ENCODE measurements at regions not wholly inside any gene's neighbourhood (a gene's known extent, or its start where the extent isn't known, plus 50 kb on each side); places are given as distances from the start of the nearest gene placed in this dataset.

DNA sequence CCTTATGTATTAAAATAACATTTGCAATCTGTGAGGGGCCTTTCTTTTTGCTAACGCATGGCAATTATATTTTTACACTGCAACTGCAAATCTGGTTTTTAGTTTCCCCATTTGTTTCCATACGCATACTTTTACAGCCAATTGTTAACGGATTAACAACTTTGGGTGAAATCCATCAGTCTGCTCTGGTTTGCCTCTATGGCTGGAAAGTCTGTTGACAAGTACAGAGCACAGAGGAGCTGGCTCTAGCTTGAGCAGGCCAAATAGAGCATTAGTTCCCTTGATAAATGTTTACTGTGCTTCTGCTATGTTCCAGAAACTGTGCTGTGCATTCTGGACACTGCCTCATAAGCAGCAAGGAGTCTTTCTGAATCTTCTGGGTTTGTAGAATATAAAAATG lies 400.4 kb upstream of the KIF2A start:
- no peak for DNase-seq (ENCODE audit: low read depth)

DNA sequence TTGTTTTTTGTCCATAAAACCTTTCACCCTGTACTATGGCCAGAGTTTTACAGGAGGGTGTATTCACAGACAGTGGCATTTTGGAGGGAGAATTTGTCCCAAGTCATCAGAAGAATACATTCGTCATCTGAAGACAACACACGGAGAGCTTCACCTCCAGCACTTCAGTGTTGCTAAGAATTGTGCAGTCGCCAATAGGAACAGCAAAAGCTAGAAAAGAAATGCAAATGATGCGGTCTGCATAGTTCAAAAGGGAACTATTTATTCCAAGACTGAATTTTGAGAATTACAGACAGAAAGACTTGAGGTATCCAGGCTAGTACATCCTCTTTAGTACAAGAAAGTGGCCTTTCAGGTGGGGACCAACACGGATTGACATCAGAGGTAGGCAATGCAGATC lies 399.2 kb upstream of the KIF2A start:
- DNase-seq (ENCODE audit: low read depth): no peak

DNA sequence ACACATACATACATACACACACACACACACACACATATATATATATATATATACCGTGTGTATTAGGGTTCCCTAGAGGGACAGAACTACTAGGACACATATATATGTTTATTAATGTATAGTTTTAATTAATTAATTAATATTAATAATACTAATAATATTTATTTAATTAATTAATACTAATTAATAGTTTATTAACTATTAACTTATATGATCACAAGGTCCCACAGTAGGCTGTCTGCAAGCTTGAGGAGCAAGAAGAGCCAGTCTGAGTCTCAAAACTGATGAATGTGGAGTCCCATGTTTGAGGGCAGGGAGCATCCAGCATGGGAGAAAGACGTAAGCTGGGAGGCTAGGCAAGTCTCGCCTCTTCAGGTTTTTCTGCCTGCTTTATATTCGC lies 398.0 kb upstream of the KIF2A start:
- no peak for DNase-seq (ENCODE audit: low read depth)

DNA sequence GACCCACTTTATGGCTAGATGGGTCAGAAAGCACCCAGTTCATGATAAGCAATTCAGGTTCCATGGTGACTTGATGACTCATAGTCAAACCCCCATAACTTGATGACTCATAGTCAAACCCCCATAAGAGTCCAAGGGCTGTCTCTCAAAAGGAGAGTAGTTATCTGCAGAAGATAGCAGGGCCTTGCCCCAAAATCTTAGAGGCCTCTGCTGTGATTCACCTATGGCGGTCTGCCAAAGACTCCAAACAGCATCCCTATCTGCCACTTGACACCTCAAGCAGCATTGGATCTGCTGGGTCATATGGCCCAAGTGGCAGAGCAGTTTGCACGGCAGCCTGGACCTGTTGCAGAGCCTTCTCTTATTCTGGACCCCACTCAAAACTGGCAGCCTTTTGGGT lies 395.2 kb upstream of the KIF2A start:
- DNase-seq (ENCODE audit: low read depth): no peak

DNA sequence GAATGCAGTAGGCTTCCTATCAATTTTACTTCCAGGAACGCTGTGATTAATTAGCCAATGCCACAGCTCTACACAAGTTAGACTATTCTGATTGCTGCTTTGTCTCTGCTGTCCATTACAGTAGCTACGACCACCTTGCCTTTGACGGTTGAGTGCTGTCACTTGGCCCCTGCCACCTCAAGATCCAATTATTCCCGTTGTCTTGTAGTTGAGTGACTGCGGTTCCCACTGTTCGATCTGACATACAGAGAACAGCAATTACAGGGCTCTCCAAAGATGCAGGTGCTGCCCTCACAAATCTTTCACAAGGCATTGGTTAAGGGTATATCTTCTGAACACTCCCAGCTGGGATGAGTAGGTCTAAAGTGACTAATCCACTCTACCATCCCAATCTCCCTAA lies 393.4 kb upstream of the KIF2A start:
- no peak for DNase-seq (ENCODE audit: low read depth)

DNA sequence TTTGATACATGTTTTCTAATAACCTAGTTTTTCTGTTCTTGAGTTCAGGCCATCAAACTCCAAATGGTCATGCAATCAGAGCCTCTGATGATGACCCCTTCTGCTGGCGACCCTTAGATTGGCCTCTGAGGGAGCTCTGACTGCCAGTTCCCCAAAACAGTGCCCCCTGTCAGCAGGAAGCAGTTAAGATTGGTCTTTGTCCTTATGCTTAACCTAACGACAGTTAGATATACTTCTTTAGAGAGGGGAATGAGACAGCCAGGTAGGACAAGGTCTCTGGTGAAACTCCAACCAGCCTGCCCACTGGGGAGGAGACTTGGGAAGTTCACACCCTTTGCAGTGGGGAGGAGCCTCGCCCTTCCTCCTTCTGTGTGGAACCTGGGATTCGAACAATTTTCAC lies 390.4 kb upstream of the KIF2A start:
- no peak for DNase-seq (ENCODE audit: low read depth)

DNA sequence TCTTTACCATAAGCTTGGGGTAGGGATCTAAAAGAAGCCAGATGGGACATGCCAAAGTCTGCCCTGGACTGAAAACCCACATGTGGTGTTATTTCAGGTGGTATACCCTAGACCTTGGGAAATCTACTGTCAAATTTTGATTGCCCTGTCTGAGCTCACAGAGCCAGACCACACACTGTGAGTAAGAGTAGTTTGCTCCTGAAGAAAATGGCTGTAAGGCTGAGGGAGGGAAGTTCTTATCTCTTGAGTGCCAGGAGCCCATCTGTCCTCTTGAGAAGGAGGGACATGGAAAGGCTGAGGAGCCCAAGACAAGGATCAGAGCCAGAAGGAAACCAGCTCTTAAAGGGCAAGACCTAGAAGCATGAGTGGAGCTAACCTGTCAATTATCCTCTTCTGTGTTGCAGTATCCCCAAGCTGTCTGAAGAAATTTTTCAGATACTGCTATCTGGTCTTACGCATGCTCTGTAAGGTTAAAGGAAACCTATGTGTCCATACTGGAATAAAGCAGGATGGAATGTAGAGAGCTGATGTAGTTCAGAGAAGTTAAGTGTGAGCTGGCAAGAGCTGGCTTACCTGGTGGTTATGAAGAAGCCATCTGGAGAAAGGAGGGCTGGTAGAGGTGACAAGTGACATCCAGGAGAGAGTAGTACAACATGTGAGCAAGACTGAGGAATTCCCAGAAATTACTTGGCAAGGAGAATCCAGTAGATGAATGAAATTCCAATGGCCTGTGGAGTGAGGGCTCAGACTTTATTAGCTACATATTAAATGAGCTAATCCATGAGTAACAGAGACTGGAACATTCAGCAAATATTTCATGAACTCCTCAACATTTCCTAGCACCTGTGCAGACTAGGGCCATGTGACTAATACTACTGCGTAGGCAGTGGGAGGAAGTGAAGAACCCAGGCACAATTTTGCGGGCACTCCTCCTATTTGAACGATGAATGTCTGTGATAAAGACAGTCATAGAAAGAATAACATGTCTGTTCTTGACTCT lies 389.1 kb upstream of the KIF2A start:
- no peak for DNase-seq (ENCODE audit: low read depth)

DNA sequence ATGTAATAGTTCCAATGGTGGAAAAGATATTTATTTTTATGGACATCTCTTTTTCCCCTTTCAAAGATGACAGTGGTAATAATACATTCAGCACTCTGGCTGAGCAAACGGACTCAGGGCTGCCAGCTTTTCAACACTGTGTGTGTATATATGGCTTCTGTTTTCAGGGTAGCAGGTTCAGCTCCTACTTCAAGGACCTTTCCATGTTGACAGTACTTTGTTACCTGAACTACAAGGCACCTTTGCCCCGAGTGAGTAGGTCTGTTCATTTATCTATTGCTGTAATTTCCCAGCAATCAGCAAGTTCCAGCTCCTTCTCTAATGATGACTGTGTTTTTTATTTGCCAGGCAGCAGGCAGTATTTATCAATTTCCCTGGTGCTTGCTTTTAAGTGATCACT lies 387.4 kb upstream of the KIF2A start:
- DNase-seq (ENCODE audit: low read depth): no peak

DNA sequence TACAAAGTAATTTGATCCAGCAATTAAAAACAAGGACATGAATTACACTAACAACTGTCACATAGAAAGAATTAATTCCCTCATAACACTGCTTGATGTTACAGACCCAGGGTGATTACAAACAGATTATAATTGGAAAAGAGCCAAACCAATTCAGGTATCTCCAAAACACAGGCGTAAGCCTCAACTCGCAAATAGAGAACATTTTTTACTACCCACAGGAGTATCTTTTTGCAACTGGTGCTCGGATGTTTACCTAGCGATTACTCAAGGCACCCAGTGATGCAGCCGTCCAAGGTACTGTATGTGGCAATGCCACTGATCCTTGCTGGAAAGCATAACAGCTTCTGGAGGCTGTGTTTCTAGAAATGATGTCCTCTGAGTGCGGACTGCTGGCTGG lies 386.1 kb upstream of the KIF2A start:
- no peak for DNase-seq (ENCODE audit: low read depth)

DNA sequence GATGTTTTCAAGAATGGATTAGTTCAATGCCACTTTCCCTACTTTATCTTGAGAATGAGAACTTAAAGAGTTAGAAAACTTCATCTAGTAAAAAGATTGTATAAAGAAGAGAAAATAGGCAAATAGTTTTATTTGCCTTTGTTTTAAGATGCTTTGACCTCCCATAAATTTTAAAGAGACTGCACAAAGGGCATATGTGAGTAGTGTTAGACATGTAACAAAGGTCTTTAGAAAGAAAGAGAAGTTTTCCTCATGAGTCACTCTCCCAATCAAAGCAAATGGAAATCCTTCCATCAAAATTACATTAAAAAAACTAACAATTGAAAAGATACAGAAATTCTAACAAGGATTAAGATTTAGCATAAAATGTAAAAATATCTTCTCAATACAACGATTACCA lies 381.8 kb upstream of the KIF2A start:
- DNase-seq (ENCODE audit: low read depth): no peak

DNA sequence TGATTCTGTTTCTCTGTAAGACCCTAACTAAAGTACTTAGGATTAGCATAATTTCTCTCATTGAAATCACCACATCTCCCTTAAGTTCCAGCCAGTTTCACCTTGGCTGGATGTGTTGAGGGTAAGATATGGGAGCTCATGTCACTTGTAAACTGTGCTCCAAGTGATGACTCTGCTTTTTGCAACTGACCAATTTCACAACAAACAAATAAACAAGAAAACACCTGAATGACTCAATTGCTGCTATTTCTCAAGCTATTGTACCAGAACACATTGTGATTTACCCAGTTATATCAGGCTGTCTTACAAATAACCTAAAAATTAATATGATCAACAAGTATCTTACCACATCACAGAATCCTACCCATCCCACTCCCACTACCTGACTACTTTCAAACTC lies 379.1 kb upstream of the KIF2A start:
- no peak for DNase-seq (ENCODE audit: low read depth)

DNA sequence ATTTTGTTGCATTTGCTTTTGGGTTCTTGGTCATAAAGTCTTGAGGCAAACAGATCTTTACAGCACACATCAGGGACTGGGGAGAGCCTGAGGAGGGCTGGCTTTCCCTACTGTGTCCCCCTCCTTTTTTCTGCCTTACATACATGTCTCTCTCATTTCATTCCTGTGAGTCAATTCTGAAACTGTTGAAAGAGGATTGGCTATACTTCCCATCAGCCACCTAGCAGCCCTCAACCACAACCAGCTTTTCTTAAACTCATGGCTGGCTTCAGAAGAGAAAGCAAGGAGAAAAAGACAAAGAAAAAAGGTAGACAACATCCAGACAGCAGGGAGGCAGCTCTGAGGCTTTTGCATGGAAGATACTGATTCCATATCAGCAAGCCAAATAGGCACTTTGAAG lies 374.8 kb upstream of the KIF2A start:
- DNase-seq (ENCODE audit: low read depth): no peak

DNA sequence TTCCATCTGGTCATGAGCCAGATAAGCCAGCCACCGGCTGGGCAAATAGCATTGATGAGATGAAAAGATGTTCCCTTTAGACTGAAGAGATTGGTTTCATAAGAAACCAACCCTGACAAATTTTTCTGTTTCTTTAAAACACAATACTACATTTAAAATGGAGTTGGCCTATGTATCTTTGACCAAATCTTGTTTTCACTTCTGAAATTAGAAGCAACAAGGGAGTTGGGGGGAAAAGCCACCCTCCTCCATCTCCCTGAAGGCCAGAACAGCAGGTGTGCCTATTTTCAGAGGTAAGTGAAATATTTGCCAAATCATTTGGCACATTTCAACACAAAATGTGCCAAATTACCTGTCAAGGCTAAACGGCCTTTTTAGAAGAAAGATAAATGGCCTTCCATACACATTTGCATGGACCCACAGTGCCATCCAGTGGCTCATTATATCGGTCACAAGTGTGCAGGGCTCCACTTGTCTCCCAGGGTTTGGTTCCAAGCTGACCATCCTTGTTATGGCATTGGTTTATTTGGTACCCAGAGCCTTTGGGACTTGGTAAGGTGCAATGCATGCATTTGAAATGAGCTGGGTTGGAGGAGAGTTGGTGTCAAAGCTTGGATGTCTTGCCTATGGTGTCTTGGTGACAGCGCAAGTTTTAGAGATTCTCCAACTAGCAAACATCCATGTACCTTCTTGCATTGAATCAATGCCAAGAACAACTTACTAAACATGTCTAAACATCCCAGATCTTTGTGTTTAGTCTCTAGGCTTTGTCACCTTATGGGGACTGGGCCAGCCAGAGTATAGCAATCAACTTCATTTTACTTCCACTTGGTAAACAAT lies 372.0 kb upstream of the KIF2A start:
- no peak for DNase-seq (ENCODE audit: low read depth)

DNA sequence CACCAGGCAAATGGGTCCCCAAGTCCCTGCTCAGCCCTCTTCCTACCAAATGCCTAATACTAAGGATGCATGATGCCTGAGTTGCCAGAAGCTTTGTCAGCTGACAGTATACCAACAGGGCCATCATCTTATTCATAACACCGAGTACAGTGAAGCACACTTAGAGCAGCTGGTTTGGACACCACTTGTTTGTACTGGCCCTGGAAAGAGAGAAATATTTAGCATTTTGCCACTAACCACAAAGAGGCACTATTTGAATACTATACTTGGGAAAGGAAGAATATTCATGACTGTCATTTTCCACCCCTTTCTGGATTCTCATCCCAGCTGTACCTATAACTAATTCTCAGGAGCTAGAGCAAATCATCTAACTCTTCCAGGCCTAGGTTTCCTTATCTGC lies 364.4 kb upstream of the KIF2A start:
- DNase-seq (ENCODE audit: low read depth): no peak

DNA sequence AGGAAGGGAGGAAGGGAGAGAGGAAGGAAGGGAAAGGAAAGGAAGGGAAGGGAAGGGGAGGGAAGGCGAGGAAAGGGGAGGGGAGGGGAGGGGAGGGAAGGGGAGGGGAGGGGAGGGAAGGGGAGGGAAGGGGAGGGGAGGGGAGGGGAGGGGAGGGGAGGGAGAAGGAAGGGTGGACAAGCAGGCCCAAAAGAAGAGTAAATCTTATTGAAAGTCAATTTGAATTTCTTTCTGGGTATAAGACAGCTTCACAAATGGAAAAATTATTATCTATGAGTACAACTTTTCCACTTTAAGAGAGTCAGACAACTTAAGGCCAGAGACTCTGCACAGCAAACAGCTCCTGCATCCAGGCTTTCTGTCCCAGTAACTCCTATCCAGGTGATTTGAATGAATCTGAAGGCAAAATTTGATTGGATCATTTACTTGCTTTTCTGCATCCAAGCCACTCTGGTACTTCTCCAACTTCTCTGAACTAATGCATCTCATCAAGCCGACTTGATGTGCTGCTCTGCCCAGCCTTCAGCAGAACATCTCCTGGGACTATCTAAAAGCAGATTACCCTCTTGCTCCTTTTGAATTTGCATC lies 363.4 kb upstream of the KIF2A start:
- no peak for DNase-seq (ENCODE audit: low read depth)

DNA sequence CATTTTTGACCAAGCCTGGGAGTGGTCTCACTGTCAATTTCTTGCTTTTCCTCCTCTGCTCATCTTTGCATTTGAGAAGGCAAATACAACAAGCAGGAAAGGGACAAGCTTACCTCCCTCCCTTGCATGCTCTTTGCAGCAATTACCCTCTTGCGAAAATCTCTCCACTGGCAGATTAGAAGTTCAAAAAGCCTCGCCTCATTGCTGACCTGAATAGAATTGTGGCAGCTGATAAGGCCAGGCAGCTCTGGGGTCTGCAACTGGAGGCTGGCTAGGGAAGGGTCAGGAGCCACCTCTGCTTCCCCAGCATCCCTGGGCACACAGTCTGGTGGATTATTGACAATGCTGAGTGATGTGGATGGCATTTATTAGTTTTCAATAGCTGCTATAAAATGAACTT lies 362.3 kb upstream of the KIF2A start:
- DNase-seq (ENCODE audit: low read depth): no peak

DNA sequence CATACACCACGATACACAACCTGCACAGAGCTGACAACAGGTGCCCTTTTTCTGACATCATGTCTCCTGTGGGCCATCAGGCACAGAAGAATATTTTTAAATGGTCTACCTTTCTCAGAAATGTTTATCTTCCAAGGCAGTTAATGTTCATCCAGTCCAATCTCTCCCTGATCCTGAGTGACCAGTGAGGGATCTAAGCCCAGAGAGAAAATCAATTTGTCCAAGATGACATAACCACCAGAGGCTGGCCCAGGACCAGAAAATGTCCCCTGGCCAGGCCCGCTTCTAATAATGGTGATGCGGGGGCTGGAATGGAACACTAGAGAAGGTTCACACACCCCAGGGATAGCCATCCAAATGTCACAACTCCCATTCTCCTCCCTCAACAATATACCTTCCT lies 357.9 kb upstream of the KIF2A start:
- DNase-seq (ENCODE audit: low read depth): no peak

DNA sequence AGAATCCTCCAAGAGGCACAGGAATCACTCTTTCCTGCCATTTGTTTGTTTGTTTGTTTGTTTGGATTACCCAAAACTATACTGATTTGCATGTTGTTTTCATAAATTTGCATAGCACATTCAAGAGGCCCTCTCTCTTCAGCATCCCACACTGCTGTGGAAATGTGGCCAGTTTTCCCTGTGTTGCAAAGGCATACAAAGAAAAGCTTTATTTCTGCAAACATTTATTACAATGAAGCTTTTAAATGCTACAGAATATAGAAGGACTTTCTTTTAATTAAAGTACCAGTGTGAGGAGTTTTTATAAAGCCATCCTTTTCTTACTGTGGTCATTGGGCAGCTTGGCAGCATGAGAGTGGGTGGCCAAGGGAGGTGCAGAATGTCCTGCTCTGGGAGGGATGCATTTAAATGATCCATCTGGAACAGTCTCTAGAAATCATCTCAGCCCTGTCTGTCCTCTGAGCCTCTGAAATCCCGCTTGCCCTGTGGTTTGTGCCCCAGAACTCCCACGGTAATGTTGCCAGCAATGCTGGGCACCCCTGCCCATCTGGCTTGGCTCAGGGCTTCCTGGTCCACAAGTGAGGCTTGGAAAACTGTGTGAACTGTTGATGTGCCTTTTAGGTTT lies 356.8 kb upstream of the KIF2A start:
- no peak for DNase-seq (ENCODE audit: low read depth)

DNA sequence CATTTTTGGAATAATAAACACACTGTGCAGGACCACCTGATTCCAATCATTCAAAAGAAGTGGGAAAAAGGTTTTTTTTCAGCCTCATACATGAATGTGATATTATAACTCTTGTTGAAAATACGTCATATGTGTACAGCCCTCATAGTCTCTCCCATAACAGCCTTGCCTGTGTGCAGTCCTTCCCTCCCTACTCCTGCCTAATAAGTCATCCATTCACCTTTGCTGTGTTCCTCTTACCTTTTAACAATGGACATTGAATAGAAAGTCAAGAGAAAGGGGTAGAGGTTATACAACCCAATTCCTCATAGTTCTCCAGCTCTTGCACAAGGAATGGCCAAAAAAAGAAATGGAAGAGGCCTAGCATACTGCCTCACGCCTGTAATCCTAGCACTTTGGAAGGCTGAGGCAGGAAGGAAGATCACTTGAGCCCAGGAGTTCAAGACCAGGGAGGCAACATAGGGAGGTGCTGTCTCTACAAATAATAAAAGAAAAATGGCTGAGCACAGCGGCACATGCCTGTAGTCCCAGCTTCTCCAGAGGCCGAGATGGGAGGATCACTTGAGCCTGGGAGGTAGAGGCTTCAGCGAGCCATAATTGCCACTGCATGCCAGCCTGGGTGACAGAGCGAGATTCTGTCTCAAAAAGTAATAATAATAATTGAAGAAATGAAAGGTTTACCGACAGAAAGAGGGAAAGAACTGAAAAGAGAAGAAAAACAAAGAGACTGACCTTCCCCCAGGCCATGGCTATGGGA lies 356.1 kb upstream of the KIF2A start:
- DNase-seq (ENCODE audit: low read depth): no peak

DNA sequence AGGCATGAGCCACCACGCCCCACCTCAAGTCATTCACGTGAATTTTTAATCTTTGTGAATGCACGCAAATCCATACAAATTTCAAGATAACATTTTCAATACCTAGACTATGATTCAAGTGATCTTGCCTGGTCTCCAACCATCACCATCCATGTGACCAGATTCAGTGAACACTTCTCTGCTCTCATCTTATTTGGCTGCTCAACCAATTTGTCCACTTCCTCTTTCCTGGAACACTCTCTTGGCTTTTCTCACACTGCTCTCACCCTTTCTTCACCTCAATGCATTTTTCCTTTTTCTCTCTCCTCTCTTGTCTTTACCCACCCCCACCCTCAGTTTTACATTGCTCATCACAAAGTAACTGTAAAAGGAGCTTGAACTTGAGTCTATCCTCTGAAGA lies 354.7 kb upstream of the KIF2A start:
- DNase-seq (ENCODE audit: low read depth): no peak

DNA sequence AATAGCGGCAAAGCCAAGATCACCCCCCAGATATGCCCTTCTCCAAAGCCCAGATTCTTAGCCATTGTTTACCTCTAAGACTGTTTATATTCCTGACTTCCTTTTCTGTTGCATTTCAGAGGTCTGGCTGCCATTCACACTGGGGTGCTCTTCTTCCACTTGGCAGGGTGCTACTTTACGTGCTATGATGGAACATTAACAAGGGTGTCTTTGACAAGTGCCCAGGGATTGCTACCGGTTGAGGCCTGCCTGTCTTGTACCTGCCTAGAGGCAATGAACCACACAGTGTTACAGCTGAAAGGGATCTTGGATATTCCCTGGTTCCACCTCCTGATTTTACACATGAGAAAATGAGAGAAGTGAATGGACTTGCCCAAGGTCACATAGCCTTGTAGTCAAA lies 352.1 kb upstream of the KIF2A start:
- DNase-seq (ENCODE audit: low read depth): no peak

DNA sequence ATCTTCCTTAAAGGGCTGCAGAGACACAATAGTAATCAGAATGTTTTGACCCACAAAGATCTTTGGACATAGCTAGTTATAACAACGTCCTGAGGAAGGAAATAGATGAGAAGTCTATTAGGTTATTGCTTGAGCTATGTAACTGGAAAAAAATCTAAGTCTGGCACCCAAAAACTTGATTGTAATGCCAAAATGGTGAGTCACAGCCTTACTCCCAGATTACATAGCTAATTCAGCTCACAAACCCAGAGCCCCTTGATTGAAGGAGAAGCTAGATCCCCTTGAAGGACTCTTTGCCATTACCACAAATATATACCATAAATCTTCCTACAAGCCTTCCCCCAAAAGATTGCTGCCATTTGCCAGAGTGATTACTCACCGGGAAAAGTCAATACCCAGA lies 341.8 kb upstream of the KIF2A start:
- no peak for DNase-seq (ENCODE audit: low read depth)

All from T follicular helper cell (primary cell).